ENCODE measurements at regions not wholly inside any gene's neighbourhood (a gene's known extent, or its start where the extent isn't known, plus 50 kb on each side); places are given as distances from the start of the nearest gene placed in this dataset.
"Not testable (repeated sequence)": the region's sequence is repeated elsewhere in the genome, so short reads cannot be mapped to it uniquely, and the experiment has no call there.

DNA sequence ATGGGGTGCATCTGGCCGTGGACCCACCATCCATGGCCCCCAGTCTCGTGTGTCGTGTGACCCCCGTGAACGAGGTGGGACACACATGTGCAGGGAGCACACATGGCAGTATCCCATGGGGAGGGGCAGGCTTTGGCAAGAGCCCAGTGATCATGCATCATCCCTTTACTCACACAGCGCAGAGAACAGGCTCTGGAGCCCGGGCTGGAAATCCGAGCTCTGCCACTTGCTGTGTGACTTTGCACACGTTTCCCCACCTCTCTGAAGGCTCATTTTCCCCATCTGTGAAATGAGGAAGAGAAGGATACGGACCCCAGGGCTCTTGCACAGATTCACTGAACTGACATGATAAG lies 119.9 kb downstream of the PHETA1 start:
- intact Hi-C loops (cut with micrococcal nuclease) = no loop called here

DNA sequence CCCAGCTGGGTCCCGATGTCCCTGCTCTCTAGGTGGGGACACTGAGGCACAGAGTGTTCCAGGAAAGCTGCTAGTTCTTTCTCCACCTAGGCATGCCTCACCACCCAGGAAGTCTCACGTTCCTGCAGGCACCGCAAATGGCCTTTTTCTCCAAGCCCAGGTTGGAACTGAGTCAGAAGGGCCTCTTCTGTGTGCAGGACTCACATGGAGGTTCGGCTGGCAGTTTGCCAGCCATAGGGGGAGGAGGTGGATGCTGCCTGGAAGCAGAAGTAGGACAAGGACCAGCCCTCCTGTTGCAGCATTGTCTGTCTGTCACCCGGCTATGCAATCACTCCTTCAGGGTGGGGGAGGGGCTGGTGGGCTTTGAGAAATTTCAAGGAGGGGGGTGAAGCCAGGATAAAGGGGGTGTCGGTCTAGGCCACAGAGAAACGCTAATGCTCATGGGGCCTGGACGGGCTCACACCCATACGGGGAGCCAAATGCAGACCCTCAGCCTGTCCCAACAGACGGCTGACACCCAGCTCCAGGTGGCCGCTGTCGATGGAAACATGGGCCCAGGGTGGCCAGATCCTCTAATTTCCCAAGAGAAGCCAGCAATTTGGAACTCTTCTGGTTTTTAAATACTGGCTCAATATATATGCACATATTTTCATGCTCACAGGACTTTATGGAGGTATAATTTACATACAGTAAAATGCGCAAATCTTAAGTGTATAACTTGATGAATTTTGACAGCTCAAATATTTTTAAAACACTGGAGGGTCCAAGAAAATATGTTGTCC lies 120.5 kb downstream of the PHETA1 start:
- intact Hi-C loops (cut with micrococcal nuclease) = no loop called here

DNA sequence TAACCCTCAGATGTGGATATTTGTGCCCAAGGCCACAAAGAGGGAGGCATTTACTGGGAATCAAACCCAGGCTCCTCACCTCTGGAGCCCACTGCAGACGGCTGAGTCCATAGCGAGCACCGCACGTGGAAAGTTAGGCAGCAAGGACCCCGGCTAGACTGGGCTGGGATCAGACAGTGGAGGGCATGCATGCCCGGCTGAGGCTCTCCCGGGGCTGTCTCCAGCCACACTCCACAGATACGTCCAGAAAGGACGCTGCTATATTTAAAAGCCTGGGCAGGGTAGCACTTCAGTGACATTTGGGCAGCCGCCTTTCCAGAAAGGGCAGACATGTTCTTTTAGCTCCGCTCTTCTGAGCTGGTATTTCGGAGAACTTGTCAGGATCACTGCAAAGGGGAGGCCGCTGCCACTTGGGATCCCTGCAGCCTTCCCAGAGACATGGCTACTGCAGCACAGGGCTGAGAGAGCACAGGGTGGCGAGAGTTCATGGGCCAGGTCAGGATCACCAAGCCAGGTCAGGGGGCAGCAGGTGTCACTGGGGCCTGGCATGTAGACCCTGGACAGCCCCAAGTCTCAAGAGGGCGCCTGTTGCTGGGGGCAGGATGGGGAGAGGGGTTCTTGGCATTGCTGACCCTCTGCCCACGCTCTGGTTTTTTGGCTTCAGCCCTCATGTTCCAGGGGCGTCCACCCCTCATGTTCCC lies 121.7 kb downstream of the PHETA1 start:
- intact Hi-C loops (cut with micrococcal nuclease) = no loop called here

DNA sequence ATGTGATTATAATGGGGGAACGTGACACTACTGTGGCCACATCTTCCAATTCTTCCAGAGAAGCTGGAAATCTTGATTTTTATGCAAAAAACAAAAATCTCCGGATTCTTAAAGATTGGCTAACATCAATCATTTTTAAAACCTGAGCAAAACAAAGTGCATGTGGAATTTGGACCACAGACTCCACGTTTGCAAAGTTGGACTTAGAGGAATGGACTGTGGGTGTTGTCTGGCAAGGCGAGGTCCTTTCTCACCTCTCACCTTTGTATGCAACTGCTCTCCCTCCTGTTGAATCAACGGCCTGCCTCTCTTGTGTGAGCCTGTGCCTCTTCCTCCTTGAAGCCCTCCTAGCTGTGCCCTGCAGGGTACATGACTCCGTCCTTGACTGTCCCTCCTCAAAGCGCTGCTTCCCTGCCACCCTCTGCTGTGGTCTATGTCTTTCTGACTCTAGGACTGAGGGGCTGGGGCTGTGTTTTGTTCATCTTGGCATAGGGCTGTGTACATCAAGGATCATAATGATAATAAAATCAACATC lies 122.4 kb downstream of the PHETA1 start:
- intact Hi-C loops (cut with micrococcal nuclease) = no loop called here

DNA sequence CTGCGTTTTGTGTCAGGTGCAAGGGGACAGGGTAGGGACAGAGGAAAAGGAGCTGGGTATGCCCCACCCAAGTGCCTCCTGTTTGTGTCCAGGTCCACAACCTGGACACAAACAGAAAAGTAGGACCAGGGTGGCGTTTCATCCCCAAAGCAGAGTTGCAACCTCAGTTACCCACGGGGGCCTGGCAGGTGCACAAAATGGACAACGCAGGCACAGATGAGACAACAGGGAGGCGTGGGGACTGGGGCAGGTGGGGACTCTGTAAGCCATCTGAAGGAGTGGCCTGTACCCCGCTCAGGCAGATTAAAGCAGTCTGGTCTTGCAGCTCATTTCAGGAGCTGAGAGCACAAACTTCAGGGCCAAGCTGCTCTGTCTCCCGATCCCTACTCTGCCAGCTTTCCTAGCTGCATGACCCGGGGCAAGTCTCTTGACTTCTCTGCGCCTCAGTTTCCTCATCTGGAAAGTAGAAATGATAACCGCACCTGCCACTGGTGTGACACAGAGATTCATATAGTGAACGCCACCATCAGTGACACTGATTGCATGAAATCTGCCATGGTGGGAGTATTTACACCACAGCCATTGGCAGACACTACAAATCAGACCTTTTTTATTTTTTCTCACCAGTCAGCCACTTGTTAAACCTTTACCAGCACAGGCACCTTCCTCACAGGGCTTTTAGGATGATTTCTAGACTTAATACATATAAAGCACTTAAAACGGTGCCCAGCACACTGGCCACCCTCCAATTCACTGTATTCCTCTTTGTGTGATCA lies 123.0 kb downstream of the PHETA1 start:
- intact Hi-C loops (cut with micrococcal nuclease) = no loop called here

DNA sequence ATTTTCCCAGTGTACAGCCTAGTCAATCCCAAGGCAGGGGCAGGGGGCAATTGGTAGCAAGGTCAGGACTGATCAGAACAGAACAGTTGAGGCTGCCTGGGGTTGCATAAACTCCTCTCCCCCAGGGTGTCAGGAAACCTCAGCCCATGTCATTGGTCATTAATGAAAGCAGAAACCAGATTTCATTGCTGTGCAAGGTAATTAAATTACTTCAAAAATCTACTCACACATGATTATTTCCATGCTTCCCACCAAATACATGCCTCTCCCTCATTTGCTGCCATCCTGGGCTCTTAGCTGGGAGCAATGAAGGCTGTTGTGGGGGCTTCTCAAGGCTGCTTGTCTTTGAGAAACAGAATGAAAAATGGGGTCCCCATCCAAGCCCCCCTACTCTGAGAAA lies 124.2 kb downstream of the PHETA1 start:
- intact Hi-C loops (cut with micrococcal nuclease) = no loop called here

DNA sequence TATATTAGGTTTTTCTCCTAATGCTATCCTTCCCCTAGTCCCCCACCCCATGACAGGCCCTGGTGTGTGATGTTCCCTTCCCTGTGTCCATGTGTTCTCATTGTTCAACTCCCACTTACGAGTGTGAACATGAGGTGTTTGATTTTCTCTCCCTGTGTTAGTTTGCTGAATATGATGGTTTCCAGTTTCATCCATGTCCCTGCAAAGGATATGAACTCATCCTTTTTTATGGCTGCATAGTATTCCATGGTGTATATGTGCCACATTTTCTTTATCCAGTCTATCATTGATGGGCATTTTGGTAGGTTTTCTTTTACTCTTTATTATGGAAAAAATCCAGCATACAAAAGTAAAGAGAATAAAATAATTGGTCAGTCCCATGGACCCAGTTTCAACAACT lies 126.1 kb downstream of the PHETA1 start:
- intact Hi-C loops (cut with micrococcal nuclease) = not testable (repeated sequence)

DNA sequence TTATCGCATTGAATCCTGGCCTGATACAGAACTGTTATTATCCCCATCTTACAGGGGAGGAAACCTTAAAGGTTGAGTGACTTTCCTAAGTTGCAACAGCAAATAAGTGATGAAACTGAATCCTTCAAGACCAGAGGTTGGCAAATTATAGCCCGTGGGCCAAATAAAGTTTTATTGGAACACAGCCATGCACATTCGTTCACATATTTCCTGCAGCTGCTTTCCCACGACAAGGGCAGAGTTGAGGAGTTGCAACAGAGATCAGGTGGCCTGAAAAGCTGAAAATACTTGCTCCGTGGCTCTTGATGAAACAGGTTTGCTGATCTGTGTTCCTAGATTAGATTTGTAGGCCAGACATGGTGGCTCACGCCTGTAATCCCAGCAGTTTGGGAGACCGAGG lies 126.7 kb downstream of the PHETA1 start:
- intact Hi-C loops (cut with micrococcal nuclease) = no loop called here

DNA sequence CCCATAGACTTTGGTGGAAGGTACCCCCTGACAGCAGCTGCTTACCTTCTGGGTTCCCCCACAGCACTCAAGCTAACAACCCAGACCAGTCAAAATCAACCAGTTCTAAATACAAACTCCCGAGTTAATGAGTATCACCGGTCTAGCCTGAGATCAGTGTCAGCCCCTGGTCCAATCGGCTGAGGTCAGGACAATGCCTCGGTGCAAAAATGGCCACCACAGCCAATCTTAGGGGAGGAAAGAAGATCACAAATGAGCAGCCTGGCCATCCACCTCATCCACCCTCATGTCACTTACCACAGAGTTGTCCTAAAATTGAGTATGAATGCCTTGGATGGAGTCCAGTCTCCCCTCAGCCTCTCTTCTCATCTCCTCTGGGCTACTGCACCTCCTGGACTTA lies 128.5 kb downstream of the PHETA1 start:
- intact Hi-C loops (cut with micrococcal nuclease) = no loop called here

DNA sequence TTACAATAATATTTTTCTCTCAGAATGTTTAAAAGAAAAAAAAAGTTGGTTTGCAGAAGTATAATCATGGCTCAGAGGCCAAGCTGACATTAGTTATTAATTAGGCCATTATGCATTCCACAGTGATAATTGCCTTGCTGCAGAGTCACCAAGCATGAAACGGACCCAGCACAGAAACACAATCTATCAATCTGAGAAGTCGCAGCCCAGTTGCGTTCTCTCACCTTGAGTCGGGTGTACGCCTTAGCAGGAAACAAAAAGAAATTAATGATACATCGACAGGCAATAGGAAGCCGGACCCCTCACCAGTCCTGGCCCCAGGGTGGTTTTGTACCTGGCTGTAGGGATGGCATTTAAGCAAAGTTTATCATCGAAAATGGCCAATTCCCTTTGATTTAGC lies 129.7 kb downstream of the PHETA1 start:
- intact Hi-C loops (cut with micrococcal nuclease) = no loop called here

DNA sequence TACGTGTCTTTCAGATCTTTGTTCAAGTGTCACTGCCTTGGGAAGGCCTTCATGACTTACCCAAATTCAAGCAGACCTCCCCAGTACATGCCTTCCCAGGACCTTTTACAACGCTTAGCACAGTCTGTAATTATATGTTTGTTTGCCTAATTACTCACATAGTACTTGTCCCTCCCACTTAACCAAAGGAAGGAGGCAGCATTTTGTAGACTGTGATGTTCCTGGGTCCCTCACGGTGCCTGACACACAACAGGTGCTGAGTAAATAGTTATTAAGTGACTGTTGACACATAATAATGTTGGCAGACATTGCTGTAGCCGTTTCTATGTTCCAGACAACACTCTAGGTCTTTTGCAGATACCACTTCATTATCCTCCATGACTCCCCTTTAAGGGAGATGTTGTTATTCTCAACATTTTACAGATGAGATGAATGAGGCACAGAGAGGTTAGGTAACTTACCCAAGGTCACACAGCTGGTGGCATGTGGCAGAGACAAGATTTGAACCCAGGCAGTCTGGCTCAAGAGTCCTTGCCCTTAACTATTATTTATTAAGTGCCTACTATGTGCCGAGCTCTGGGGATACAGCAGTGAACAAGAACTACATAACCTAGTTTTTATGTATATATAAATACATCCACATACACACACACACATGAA lies 130.7 kb downstream of the PHETA1 start:
- intact Hi-C loops (cut with micrococcal nuclease) = no loop called here

DNA sequence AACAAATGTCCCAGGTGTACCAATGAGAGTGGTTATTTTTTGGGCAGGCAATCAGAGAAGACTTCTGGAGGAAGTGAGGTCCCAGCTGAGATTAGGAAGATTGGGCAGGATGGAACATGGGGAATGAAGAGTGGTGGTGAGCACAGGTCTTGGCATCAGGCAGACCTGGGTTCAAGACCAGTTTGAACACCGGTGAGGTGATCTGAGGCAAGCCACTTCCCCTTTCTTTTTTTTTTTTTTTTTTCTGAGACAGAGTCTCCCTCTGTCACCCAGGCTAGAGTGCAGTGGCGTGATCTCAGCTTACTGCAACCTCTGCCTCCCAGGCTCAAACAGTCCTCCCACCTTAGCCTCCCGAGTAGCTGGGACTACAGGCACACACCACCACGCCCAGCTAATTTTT lies 134.4 kb downstream of the PHETA1 start:
- intact Hi-C loops (cut with micrococcal nuclease) = not testable (repeated sequence)

DNA sequence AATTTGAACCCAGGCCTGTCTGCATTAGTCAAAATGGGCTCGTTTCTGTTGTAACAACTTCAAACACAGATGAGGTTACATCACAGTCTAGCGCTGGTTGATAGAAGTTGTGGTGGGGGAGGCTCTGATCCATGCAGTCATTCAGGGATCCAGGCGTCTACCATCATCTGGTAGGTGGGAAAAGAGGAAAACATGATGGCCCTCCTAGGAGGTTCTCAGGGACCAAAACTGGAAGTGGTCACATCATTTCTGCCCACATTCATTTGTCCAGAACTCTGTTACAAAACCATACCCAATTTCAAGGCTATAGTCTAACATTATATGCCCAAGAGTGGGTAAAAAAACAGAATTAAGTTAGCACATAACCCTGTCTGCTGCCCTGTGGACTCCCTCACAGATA lies 135.1 kb downstream of the PHETA1 start:
- intact Hi-C loops (cut with micrococcal nuclease) = no loop called here

DNA sequence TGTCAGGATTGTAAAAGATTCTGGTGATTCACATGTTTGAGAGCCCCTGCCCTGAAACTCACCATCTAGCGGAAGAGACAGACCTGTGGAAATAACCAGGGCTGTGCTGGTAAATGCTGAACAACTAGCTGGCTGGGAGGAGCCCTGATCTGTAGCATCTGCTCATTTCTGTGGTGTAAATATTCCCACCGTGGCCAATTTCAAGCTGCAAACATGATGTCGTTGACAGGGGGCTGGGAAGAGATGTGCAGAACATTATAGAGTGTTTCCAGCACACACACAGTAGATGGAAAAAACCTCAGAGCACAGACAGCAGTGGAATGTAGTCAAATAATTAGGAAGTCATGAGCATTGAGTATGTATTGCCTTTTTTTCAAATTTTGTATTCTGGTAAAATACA lies 138.2 kb downstream of the PHETA1 start:
- intact Hi-C loops (cut with micrococcal nuclease) = no loop called here

DNA sequence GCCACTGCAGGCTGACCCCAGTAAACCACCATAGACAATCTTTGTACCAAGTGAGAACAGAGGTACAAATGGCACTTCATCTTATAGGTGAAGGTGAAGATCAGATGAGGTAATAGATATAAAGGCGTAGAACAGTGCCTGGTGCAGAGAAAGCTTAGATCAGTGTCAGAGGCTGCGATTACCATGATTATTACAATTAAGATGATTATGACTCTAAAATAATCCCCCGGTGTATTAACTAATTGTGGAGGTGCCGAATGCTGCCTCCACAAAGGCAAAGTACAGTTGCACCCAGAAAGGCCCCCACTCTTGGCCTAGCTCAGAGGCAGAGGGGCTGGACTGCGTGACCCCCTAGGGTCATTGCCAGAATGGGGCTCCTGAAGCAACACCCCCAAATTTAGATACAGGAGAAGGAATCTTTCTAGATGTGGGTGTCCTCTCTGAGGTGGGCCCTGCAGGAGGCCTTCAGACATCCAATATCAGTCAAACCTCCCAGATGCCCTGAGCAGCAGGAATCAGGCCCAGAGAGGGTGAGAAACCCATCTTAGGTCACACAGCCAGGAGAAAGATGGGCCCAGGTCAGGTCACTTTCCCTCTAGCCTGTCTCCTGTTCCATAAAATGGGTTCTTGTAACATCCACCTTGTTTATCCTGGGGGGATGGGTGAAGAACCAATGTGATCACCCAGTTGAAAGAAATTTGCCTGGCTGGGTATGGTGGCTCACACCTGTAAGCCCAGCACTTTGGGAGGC lies 139.8 kb downstream of the PHETA1 start:
- intact Hi-C loops (cut with micrococcal nuclease) = no loop called here

DNA sequence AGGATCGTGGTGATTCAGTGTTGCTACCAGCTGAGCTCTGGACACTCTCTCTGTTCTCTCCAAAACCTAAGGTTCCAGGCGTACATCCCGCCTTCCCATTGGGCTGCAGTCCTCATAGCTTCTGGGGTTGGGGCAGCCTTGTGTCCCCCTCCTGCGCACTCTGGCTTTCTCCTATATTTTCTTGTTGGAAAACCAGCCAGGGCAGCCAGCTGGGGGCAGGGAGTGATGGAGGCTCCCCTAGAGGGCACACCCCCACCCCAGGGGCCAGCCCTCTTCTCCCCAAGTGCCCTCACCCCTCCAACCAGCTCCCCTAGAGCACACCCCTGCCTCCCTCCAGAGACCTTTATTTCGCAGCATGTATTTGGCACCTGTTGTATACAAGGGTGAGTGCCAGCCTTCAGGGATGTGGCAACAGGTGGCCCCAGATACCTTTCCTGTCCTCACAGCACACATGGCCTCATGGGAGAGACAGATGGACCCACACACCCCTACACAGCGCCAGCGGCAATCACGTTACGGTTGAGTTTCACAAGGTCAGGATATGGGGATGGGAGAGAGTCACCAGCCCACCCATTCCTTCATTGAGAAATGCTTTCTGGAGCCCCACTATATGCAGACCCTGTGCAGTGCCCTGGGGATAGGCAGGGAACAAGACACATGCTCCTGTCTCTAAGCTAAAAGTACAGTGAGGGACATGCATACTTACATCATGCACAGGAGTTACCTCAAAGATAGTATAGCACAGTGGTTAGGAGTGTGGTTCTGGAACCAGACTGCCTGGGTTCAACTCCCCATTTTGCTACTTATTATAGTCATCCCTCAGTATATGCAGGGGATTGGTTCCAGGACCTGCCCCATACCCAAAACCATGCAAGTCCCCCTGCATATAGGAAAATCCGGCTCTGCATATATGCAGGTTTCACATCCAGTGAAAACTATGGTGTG lies 141.1 kb downstream of the PHETA1 start:
- intact Hi-C loops (cut with micrococcal nuclease) = no loop called here

DNA sequence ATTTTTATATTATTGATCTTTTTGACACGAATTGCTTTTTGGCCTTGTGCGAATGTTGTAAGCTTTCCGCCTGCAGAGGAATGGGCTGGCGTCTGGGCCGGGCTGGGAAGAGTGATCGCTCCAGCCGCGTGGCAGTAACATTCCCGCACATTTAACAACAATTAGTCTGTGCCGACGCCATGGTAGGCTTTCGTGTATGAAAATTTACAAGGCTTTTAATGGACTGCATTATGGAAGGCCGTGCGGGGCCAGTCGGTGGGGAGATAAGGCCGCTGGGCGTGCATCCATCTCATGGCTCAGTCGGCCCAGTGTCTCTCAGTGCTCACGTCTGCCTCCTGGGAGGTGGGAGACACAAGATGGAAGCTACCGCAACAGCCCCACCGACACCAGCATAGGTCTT lies 142.2 kb downstream of the PHETA1 start:
- intact Hi-C loops (cut with micrococcal nuclease) = no loop called here

DNA sequence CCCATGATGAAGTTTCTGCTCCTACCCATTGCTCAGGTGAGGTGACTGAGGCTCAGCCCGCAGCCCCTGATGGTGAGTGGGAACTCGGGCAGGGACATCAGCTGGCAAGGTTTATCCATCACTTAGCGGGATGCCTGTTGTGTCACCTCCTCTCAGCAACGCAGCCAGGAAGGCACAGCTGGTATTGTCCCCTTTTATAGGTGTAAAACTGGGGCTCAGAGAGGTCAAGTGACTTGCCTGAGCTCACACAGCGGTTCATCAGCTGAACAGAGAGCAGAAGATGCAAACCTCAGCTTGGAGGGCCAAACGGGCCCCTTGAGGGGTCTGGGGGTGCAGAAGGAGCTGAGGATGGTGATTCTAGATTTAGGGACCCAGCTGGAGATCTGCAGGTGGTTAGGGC lies 143.6 kb downstream of the PHETA1 start:
- intact Hi-C loops (cut with micrococcal nuclease) = no loop called here

DNA sequence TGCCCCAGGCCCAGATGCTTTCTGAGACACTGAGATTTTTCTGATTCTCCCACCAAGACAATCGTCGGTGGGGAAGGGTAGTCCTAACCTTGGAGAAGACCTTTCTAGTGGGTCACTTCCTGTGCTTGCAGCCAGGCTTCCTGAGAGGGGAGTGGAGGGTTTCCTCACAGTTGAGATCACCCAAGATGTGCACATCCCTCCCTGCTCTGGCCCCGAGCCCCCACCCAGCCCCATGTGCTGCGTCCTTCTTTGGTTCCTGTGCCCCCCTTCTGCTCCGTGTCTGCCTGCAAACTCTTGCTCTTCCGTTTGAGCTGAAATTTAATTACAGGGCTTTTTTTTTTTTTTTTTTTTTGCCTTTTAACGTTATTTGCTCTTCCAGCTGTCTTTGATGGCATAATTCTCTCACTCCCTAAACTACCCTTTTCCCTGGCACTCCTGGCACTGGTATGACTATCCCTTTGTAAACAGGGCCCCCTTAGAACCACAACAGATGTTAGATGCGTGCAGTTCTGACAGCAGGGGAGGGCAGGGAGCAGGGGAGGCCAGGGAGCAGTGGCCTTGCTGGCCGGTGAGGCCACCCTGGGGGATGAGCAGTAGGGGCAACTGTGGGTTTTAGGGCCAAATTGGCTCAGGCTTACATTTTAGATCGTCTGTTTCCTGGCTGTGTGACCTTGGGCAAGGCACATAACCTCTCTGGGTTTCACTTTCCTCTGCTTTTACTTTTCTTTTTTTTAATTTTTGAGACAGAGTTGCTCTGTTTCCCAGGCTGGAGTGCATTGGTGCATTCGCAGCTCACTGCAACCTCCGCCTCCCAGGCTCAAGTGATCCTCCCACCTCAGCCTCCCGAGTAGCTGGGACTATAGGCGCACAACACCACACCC lies 144.5 kb downstream of the PHETA1 start:
- intact Hi-C loops (cut with micrococcal nuclease) = no loop called here
